ENCODE measurements at regions not wholly inside any gene's neighbourhood (a gene's known extent, or its start where the extent isn't known, plus 50 kb on each side); places are given as distances from the start of the nearest gene placed in this dataset.

DNA sequence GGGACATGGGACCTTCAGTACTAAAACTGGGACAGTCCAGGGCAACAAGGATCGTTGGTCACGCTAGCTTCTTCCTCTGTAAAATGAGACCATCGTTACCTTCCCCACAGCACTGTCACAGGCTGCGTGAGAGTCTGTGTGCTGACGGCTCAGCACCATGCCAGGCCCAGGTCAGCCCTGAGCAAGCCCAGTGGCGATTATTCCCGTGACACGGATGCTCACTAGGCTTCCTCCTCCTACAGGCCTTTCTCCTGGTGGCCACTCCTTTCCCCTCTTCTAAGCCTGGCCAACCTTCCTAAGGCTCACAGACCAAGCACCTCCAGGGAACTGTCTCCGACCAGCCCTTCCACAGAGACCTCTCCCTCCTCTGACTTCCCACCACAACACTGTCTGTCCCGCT lies 69.3 kb upstream of the RUNX3 start:
- no peak overlapping the region for H3K4ac ChIP-seq (ENCODE audit: low read depth in 1 of 2, low read length in 2 of 2)

DNA sequence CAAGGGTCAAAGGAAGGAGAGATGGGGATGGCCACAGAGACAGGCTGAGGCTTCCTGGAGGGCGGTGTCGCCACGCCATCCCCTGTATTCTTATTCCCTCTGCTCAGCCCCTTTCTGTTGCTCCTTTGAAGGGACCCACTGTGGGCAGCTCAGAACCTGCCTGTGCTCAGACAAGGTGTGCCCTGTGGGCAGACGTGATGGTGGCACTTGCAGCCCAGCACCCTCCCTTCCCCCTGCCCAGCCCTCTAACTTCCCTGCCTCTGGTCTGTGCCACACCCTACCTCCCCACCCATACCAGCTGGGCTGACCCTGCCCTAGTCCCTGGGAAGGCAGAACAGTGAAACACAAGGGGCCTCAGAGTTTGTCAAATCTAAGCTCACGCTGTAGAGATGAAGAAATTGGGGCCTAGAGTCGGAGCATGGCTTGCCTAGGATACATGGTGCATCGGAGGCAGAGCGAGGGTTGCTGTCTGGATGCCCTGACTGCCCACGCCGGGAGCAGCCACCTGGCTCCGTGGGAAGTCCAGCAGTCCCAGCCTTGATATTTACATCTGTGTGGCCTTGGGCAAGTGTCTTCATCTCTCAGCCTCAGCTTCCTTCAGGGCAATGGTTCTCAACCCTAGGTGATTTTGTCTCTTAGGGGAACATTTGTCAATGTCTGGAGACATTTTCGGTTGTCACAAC lies 68.6 kb upstream of the RUNX3 start:
- Histone ChIP-seq H2BK15ac (ENCODE audit: low read depth, poor library complexity, severe bottlenecking) (no peak overlapping the region), H4K8ac (ENCODE audit: low read length) (no peak overlapping the region), H3K79me1 (replicated peaks; ENCODE audit: low read length, poor library complexity, severe bottlenecking) (no peaks in the 10 kb centered on the region), H2AK5ac (ENCODE audit: low read length, severe bottlenecking) (no peak overlapping the region), H3K9me3 (ENCODE audit: control insufficient read depth, low read length) (peaks cover 2% of the 10 kb centered on the region), H3K9ac (ENCODE audit: low read length) (no peak overlapping the region), H3K4me1 (ENCODE audit: control insufficient read depth, insufficient read depth, low read depth, low read length) (no peaks in the 10 kb centered on the region), H2AFZ (ENCODE audit: low read depth, low read length) (no peak overlapping the region), H3K27ac (ENCODE audit: low read length, poor library complexity, severe bottlenecking) (no peak overlapping the region), H3K4me2 (ENCODE audit: low read length, poor library complexity, severe bottlenecking) (no peak overlapping the region), H3K36me3 (ENCODE audit: control insufficient read depth in 1 of 2, insufficient read depth in 2 of 2, low read depth in 1 of 2, low read length in 2 of 2) (no peaks in the 10 kb centered on the region), H2BK120ac (ENCODE audit: low read depth, low read length) (no peak overlapping the region), H3K4me3 (ENCODE audit: insufficient read depth in 1 of 2, low read depth in 1 of 2, low read length in 2 of 2) (no peak overlapping the region), H3K4ac (ENCODE audit: low read depth in 1 of 2, low read length in 2 of 2) (no peak overlapping the region), H2BK12ac (ENCODE audit: low read length in 2 of 2) (no peak overlapping the region), H3K23ac (ENCODE audit: low read length in 2 of 2) (no peak overlapping the region), H4K91ac (ENCODE audit: low read length) (no peak overlapping the region), H3K27me3 (ENCODE audit: control insufficient read depth in 1 of 2, insufficient read depth in 1 of 2, low read length in 2 of 2) (peaks cover 7 to 21% of the 10 kb centered on the region in 2 experiments), H3K18ac (ENCODE audit: low read depth in 1 of 2, low read length in 2 of 2) (no peak overlapping the region), H3K14ac (ENCODE audit: low read length in 2 of 2) (no peak overlapping the region), H2BK5ac (ENCODE audit: low read depth, low read length, poor library complexity, severe bottlenecking) (no peak overlapping the region)
- DNase-seq, result no peak
- WGBS, result 95% methylated on average over 12 of the region's 12 CpGs

More for the DNA sequence above, 69.3 kb upstream of the RUNX3 start:
- peaks cover 1 to 15% of the 10 kb centered on the region in 2 experiments for H3K27me3 ChIP-seq (ENCODE audit: control insufficient read depth in 1 of 2, insufficient read depth in 1 of 2, low read length in 2 of 2)
- no peaks in the 10 kb centered on the region for H3K79me1 ChIP-seq (replicated peaks; ENCODE audit: low read length, poor library complexity, severe bottlenecking)
- H3K4me2 ChIP-seq (ENCODE audit: low read length, poor library complexity, severe bottlenecking), result no peak overlapping the region
- H3K4me3 ChIP-seq (ENCODE audit: insufficient read depth in 1 of 2, low read depth in 1 of 2, low read length in 2 of 2), result no peak overlapping the region
- H4K91ac ChIP-seq (ENCODE audit: low read length), result no peak overlapping the region
- peaks cover 2% of the 10 kb centered on the region for H3K9me3 ChIP-seq (ENCODE audit: control insufficient read depth, low read length)
- H3K4me1 ChIP-seq (ENCODE audit: control insufficient read depth, insufficient read depth, low read depth, low read length), result no peaks in the 10 kb centered on the region
- no peak overlapping the region for H3K18ac ChIP-seq (ENCODE audit: low read depth in 1 of 2, low read length in 2 of 2)
- H2BK15ac ChIP-seq (ENCODE audit: low read depth, poor library complexity, severe bottlenecking), result no peak overlapping the region
- H2BK12ac ChIP-seq (ENCODE audit: low read length in 2 of 2), result no peak overlapping the region
- no peak overlapping the region for H4K8ac ChIP-seq (ENCODE audit: low read length)
- DNase-seq, result no peak
- H3K9ac ChIP-seq (ENCODE audit: low read length), result no peak overlapping the region
- no peak overlapping the region for H2AK5ac ChIP-seq (ENCODE audit: low read length, severe bottlenecking)
- H3K23ac ChIP-seq (ENCODE audit: low read length in 2 of 2), result no peak overlapping the region
- H3K27ac ChIP-seq (ENCODE audit: low read length, poor library complexity, severe bottlenecking), result no peak overlapping the region
- no peak overlapping the region for H3K14ac ChIP-seq (ENCODE audit: low read length in 2 of 2)
- H2AFZ ChIP-seq (ENCODE audit: low read depth, low read length), result no peak overlapping the region
- H3K36me3 ChIP-seq (ENCODE audit: control insufficient read depth in 1 of 2, insufficient read depth in 2 of 2, low read depth in 1 of 2, low read length in 2 of 2), result no peaks in the 10 kb centered on the region
- no peak overlapping the region for H2BK120ac ChIP-seq (ENCODE audit: low read depth, low read length)
- 92% methylated on average over 9 of the region's 10 CpGs for WGBS
- no peak overlapping the region for H2BK5ac ChIP-seq (ENCODE audit: low read depth, low read length, poor library complexity, severe bottlenecking)

DNA sequence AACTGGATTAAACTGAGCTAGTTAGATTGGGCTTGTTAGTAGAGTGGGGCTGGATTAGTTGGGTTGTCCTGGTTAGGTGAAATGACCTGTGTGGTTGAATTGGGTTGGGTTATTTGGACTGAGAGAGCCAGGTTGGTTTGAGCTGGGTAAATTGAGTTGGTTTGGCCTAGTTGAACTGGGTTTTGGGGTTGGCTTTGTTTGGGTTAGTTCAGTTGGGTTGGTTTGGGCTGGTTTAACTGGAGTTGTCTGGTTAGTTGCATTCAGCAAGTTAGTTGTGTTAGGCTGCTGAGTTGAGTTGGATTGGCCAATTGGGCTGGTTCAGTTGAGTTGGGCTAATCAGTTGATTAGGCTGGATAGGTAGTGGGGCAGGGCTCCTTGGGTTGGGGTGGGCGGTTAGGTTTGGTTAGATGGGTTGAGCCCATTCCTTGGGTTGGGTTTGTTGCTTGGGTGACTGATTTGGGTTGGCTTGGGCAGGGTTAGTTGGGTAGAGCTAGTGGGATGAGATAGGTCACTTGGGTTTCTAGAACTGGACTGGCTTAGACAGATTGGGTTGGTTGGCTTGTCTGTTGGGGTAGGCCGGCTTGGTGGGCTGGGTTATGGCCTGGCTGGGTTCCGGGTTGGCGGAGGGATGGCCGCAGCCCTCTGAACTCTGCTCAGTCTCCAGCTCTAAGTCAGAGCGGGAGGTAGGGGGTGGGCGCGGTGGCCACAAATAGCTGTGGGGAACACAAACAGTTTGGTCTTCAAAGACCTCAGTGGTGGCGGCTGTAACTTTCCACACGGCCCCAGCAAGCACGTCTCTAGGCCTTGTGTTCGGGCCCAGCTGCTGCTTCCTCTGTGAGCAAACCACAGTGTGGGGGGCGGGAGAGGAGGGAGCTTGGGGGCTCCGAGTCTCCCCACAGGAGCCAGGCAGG lies 67.2 kb upstream of the RUNX3 start:
- Histone ChIP-seq H2AFZ (ENCODE audit: low read depth, low read length) (no peak overlapping the region), H3K9me3 (ENCODE audit: control insufficient read depth, low read length) (peaks cover 4% of the 10 kb centered on the region), H3K36me3 (ENCODE audit: control insufficient read depth in 1 of 2, insufficient read depth in 2 of 2, low read depth in 1 of 2, low read length in 2 of 2) (no peaks in the 10 kb centered on the region), H3K23ac (ENCODE audit: low read length in 2 of 2) (no peak overlapping the region), H3K18ac (ENCODE audit: low read depth in 1 of 2, low read length in 2 of 2) (no peak overlapping the region), H3K4me1 (ENCODE audit: control insufficient read depth, insufficient read depth, low read depth, low read length) (no peaks in the 10 kb centered on the region), H3K4me2 (ENCODE audit: low read length, poor library complexity, severe bottlenecking) (no peak overlapping the region), H3K9ac (ENCODE audit: low read length) (no peak overlapping the region), H3K14ac (ENCODE audit: low read length in 2 of 2) (no peak overlapping the region), H3K79me1 (replicated peaks; ENCODE audit: low read length, poor library complexity, severe bottlenecking) (no peaks in the 10 kb centered on the region), H2BK120ac (ENCODE audit: low read depth, low read length) (no peak overlapping the region), H3K4ac (ENCODE audit: low read depth in 1 of 2, low read length in 2 of 2) (no peak overlapping the region), H4K91ac (ENCODE audit: low read length) (no peak overlapping the region), H3K4me3 (ENCODE audit: insufficient read depth in 1 of 2, low read depth in 1 of 2, low read length in 2 of 2) (no peak overlapping the region), H2AK5ac (ENCODE audit: low read length, severe bottlenecking) (no peak overlapping the region), H4K8ac (ENCODE audit: low read length) (no peak overlapping the region), H2BK12ac (ENCODE audit: low read length in 2 of 2) (no peak overlapping the region), H3K27ac (ENCODE audit: low read length, poor library complexity, severe bottlenecking) (no peak overlapping the region), H3K27me3 (ENCODE audit: control insufficient read depth in 1 of 2, insufficient read depth in 1 of 2, low read length in 2 of 2) (peaks cover 13 to 35% of the 10 kb centered on the region in 2 experiments), H2BK5ac (ENCODE audit: low read depth, low read length, poor library complexity, severe bottlenecking) (no peak overlapping the region), H2BK15ac (ENCODE audit: low read depth, poor library complexity, severe bottlenecking) (no peak overlapping the region)
- DNase-seq, result no peak
- WGBS, result 86% methylated on average over 14 of the region's 14 CpGs

- H2BK12ac ChIP-seq (ENCODE audit: low read length in 2 of 2), result no peak overlapping the region
- H3K36me3 ChIP-seq (ENCODE audit: control insufficient read depth in 1 of 2, insufficient read depth in 2 of 2, low read depth in 1 of 2, low read length in 2 of 2), result no peaks in the 10 kb centered on the region
- H3K4ac ChIP-seq (ENCODE audit: low read depth in 1 of 2, low read length in 2 of 2), result no peak overlapping the region
- H3K79me1 ChIP-seq (replicated peaks; ENCODE audit: low read length, poor library complexity, severe bottlenecking), result no peaks in the 10 kb centered on the region
- H3K14ac ChIP-seq (ENCODE audit: low read length in 2 of 2), result no peak overlapping the region
- WGBS, result 64% methylated on average over 5 of the region's 5 CpGs
- no peak overlapping the region for H3K18ac ChIP-seq (ENCODE audit: low read depth in 1 of 2, low read length in 2 of 2)
- no peak overlapping the region for H2BK120ac ChIP-seq (ENCODE audit: low read depth, low read length)
- H4K91ac ChIP-seq (ENCODE audit: low read length), result no peak overlapping the region
- H3K23ac ChIP-seq (ENCODE audit: low read length in 2 of 2), result no peak overlapping the region
- H3K27ac ChIP-seq (ENCODE audit: low read length, poor library complexity, severe bottlenecking), result no peak overlapping the region
- peaks cover 18 to 43% of the 10 kb centered on the region in 2 experiments for H3K27me3 ChIP-seq (ENCODE audit: control insufficient read depth in 1 of 2, insufficient read depth in 1 of 2, low read length in 2 of 2)
- no peak for DNase-seq
- H3K4me3 ChIP-seq (ENCODE audit: insufficient read depth in 1 of 2, low read depth in 1 of 2, low read length in 2 of 2), result no peak overlapping the region
- no peak overlapping the region for H3K4me2 ChIP-seq (ENCODE audit: low read length, poor library complexity, severe bottlenecking)
- H2AFZ ChIP-seq (ENCODE audit: low read depth, low read length), result no peak overlapping the region
- peaks cover 9% of the 10 kb centered on the region for H3K9me3 ChIP-seq (ENCODE audit: control insufficient read depth, low read length)
- no peaks in the 10 kb centered on the region for H3K4me1 ChIP-seq (ENCODE audit: control insufficient read depth, insufficient read depth, low read depth, low read length)
- H2BK5ac ChIP-seq (ENCODE audit: low read depth, low read length, poor library complexity, severe bottlenecking), result no peak overlapping the region
- H4K8ac ChIP-seq (ENCODE audit: low read length), result no peak overlapping the region
- H2AK5ac ChIP-seq (ENCODE audit: low read length, severe bottlenecking), result no peak overlapping the region
- no peak overlapping the region for H2BK15ac ChIP-seq (ENCODE audit: low read depth, poor library complexity, severe bottlenecking)
- no peak overlapping the region for H3K9ac ChIP-seq (ENCODE audit: low read length)
These were observed 66.4 kb upstream of the RUNX3 start for GRCh38 chr1:24996456-24996855.

Data from mesenchymal stem cell (in vitro differentiated cells and primary cell).